Islet precursor cell (in vitro differentiated cells): ENCODE measurements at regions not wholly inside any gene's neighbourhood (a gene's known extent, or its start where the extent isn't known, plus 50 kb on each side); places are given as distances from the start of the nearest gene placed in this dataset.

Source experiments
- DNase-seq: peaks from one replicate; pipeline ENCODE4 v3.0.0-alpha.2; 2018

GRCh38 chr10:35911954-35912353 lies 269.9 kb upstream of the FZD8 start:
- DNase-seq = no peak

DNA sequence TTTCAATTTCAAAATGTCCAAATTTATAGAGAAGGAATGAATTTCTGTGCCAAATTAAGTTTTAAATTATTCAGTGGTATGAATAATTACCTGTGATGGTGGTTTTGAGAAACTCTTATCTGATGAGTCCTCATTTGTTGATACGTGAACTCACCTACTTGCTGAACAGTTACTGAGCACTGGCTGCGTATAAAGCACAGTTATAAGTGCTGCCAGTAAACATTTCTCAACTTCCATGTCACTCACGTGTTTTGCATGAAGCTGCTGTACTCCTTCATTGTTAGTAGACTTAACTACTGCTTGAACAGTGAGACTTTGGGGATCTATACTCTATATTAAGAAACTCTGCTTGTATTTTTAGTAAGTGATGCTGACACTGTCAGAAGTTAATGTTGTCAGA lies 269.1 kb upstream of the FZD8 start:
- DNase-seq = no peak

DNA sequence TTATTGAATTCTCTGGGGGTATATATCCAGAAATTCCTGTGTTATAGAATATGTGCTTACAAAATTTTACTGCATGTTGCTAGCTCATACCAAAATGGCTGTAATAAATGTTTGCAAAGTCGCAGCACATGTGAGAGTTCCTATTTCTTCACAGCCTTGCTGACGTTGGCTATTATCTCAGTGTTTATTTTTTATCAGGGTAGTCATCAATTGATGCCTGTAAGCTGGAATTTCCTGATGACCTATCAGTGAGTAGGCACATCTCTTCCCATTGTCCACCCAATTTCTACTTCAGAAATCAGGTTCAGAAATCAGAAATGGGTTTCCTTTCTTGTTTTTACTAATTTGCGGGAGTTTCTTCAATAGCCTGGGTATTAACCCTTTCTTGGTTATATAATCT lies 268.1 kb upstream of the FZD8 start:
- DNase-seq = no peak

GRCh38 chr10:35909121-35909720 lies 267.1 kb upstream of the FZD8 start:
- peak; percentile 92 for DNase-seq

DNA sequence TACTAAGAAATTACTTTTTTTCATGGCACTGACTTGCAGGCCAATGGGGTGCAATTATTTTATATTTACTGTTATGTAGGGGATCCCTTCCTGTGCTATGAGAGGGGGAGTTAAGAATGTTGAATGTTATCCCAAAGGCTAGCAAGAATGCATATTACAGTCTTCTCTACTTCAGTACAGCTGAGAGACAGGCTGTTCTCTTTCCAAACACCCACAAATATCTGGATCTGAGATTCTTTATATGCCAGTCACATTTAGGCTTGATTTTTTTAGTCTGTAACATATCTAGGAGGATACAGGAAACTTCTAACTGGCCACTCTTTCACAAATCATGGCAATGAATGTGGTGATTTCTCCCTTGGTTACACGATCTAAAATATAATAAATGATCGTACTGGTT lies 266.4 kb upstream of the FZD8 start:
- no peak for DNase-seq

- DNase-seq = no peak
Observed at GRCh38 chr10:35907548-35907947, 265.5 kb upstream of the FZD8 start.

GRCh38 chr10:35906155-35906554 lies 264.1 kb upstream of the FZD8 start:
- DNase-seq = no peak

- no peak for DNase-seq
Observed at GRCh38 chr10:35903021-35903420, 260.9 kb upstream of the FZD8 start.

- no peak for DNase-seq
Observed at GRCh38 chr10:35898716-35899440, 256.8 kb upstream of the FZD8 start.

DNA sequence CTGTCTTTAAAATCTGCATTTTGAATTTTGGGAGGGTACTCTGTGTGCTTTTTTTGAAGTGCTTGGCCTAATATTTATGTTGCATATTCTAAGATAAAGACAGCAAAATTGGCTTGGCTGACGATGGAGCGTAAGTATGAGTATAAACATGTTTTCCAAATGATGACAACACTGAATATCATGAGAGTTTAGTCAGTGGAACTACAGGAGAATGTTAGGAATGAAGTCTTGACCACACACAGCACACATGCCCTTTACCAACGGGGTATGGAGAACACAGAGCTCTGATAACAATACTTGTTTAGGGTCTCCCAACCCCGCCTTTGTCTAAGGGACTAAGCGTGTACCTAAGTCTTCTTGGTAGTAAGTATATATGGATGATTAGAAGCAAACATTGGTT lies 253.9 kb upstream of the FZD8 start:
- no peak for DNase-seq

- DNase-seq = no peak
Observed at GRCh38 chr10:35895331-35895730, 253.2 kb upstream of the FZD8 start.

GRCh38 chr10:35892526-35892925 lies 250.4 kb upstream of the FZD8 start:
- no peak for DNase-seq

GRCh38 chr10:35890676-35891495 lies 248.8 kb upstream of the FZD8 start:
- no peak for DNase-seq

GRCh38 chr10:35889971-35890675 lies 248.0 kb upstream of the FZD8 start:
- DNase-seq = peak; percentile 63

- DNase-seq = no peak
Observed at GRCh38 chr10:35889226-35889625, 247.1 kb upstream of the FZD8 start.

DNA sequence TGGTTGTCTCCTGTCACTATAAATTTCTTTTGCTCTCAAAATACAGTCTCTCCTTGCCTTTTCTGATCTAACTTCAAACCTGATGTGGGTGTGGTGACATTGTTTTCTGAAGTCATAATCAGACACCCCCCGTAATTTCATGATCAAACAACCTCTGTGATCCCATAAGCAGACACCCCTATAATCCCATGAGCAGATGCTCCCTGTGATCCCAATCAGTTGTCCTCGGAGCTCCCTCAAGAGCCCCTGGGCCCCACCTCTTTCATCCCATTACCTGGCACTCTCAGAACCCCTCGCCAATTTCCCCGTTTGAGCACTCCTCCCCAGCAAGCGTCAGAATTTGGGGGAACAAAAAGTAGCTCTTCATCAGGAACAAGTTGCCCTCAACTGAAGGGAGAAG lies 246.3 kb upstream of the FZD8 start:
- no peak for DNase-seq

- no peak for DNase-seq
Observed at GRCh38 chr10:35887685-35888084, 245.6 kb upstream of the FZD8 start.

DNA sequence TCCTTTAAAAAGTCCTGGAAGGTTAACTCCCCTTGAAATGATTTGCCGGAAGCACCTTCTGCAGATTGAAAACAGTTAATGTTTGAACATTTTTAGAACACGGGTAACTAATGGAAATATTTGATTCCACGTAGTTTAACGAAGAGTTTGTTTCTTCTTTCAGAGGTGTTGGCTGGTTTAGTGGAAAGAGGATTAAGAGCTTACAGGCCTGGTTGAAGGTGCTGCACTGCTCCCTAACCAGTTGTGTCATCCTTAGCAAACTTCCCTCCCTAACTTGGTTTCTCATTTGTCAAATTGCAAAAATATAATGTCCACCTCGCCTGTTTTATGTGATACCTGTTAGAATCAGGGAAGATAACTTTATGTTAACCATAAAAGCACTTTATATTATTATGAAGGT lies 243.0 kb upstream of the FZD8 start:
- DNase-seq = no peak

DNA sequence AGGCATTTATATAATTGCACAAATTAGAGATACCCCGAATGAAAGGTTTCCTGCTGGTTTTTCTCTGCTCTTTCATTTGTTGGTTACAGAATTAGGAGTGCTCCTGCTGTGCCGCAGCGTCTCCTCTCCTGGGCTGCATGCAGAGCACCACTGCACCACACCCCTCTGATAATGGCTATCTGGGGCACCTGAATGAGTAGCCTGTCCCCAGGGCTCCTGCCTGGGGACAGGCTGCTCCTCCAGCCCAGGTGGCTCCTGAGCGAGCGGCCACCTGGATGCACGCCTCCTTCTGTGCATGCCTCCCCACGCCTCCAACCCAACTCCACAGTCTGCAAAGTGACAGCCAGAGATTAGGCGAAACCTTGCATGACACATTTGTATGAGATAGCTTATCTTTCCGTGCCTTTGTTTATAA lies 242.6 kb upstream of the FZD8 start:
- no peak for DNase-seq

- DNase-seq = peak; percentile 66
Observed at GRCh38 chr10:35882422-35883150, 240.5 kb upstream of the FZD8 start.

GRCh38 chr10:35881320-35881719 lies 239.2 kb upstream of the FZD8 start:
- DNase-seq = no peak

DNA sequence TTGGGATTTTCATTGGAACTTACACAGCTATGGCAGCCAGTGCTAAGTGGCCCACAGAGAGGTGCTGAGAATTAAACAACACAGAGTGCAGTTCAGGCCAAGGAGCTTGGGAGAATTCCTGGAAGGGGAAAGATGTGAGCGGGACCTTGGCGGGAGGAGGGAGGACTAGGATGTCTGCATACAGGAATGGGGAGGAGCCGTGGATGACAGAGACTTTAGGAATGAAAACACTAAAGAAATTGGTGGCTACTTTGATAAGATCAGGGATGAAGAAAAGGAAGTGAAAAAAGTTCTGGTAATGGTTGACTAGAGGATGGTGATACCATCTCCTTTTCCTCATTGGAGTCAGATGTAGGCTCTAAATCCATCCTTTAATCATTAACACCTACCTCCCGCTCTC lies 234.2 kb upstream of the FZD8 start:
- peak; percentile 92 for DNase-seq
